Heart left ventricle (tissue), 16 donors: ENCODE measurements at regions not wholly inside any gene's neighbourhood (a gene's known extent, or its start where the extent isn't known, plus 50 kb on each side); places are given as distances from the start of the nearest gene placed in this dataset.

Experiments used
- ATAC-seq, 4 donors: fragments of 200-7000 bp; cut with Tn5 transposase; one replicate each; pipeline ENCODE4 v1.9.1; 2020 to 2022; ENCODE audit warnings: moderate library complexity in 4 of 4, mild to moderate bottlenecking in 3 of 4, moderate number of reproducible peaks in 1 of 4
- DNase-seq, 5 donors: peaks; one replicate each; pipeline ENCODE4 v3.0.0-alpha.2; 2020
- H3K27ac ChIP-seq, 12 donors: fragments of 200-600 bp; sonication (generic) in 4 of 12; one replicate each; pipeline versions ENCODE4 v1.5.0 to v1.8.0; 2016 to 2022; ENCODE audit warnings: mild to moderate bottlenecking in 2 of 12
- H3K27me3 ChIP-seq, 9 donors: fragments of 200-600 bp; sonication (generic) in 2 of 9; one replicate each; pipeline versions ENCODE4 v1.5.1 to v1.8.0; 2016 to 2022; ENCODE audit warnings: mild to moderate bottlenecking in 3 of 9
- H3K36me3 ChIP-seq, 9 donors: fragments of 200-600 bp; sonication (generic) in 2 of 9; one replicate each; pipeline versions ENCODE4 v1.5.0 to v1.8.0; 2018 to 2022; ENCODE audit warnings: mild to moderate bottlenecking in 2 of 9
- H3K4me1 ChIP-seq, 12 donors: fragments of 200-600 bp; sonication (generic) in 4 of 12; one replicate each; pipeline versions ENCODE4 v1.5.0 to v1.8.0; 2016 to 2022; ENCODE audit warnings: mild to moderate bottlenecking in 3 of 12
- H3K4me3 ChIP-seq, 12 donors: fragments of 200-600 bp; sonication (generic) in 4 of 12; one replicate each; pipeline versions ENCODE4 v1.5.0 to v1.8.0; 2017 to 2022; ENCODE audit warnings: mild to moderate bottlenecking in 9 of 12, moderate library complexity in 4 of 12
- H3K9me3 ChIP-seq, 12 donors: fragments of 200-600 bp; sonication (generic) in 4 of 12; one replicate each; pipeline versions ENCODE4 v1.5.0 to v1.8.0; 2016 to 2022; ENCODE audit warnings: mild to moderate bottlenecking in 1 of 12
- CTCF ChIP-seq, 12 donors: fragments of 200-600 bp; sonication (generic) in 4 of 12; IDR thresholded peaks; one replicate each; pipeline versions ENCODE4 v1.5.0 to v1.8.0; 2018 to 2022; ENCODE audit warnings: antibody characterized with exemption in 12 of 12, mild to moderate bottlenecking in 5 of 12
- POLR2A ChIP-seq, 2 donors: fragments of 450-650 bp; IDR thresholded peaks; one replicate each; pipeline ENCODE4 v1.6.1; 2017; ENCODE audit warnings: antibody characterized with exemption in 2 of 2, mild to moderate bottlenecking in 2 of 2, moderate library complexity in 2 of 2
- WGBS, 4 donors: extraction: QIAGEN DNeasy Blood & Tissue Kit in 2 of 4; methylation state at CpG; one replicate each; pipeline versions ENCODE4 v1.1.5 to v1.1.7; 2013 to 2018; 5-methylcytosine and 5-hydroxymethylcytosine counted together
- intact Hi-C, 10 donors: fragments of 100-400 bp; cut with DNase I; formaldehyde crosslinking; loops; one replicate each; pipeline versions ENCODE4 v1.11.1 to v1.14.2; 2022
- donor health status: ischemic (EF 13 %, LVEDD 7.1; RV severe dilation, severe dysfunction).
- donor health status: healthy with polysubstance abuse.
- donor health status: DM: no; HTN: yes; CAD: no.
- donor health status: DM: no; HTN: no; CAD: no.
- donor health status: ischemic (EF 25% LVEDD 6.9; RV normal size, moderate dysfunction).
- donor health status: ischemic (EF 25% LVEDD 5.7; RV mildly dilated, moderate dysfunction).
- donor health status: healthy.
- donor health status: DM: yes; HTN: yes; CAD: no.
- donor health status: ischemic (EF 35%, LVEDD 5.7; RV mildly dilated, moderate dysfunction).
- donor health status: nonischemic (EF 11% LVEDD 7.7; RV severe dilation, severe dysfunction).
- donor health status: DM: yes; HTN: yes; CAD: no.
- donor health status: PGD.
- donor health status: ischemic (EF 29% LVEDD 5.4; RV normal size, mild dysfunction).
- donor health status: nonischemic (EF 23%, LVEDD 6.1; RV moderate dilation, normal function).

DNA sequence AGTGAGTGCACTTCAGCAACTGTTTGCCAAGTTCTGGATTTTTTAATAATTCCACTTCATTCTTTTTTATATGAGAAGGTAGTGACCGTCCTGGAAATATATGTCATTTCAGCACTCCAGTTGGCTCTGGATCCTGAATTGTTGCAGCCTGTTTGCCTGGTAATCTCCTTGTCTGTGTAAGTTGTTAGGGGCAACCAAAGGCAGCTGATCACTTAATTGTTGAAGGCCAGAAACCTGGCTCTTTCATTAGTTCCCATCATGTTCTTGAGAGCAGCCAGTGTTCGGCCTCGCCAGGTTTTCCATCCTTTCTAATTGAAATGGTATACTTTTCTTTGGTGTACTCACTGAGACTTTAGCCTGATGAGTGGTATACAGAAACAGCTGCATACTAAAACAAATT, 168.6 kb downstream of the SOX2 start:
- ATAC-seq (no peak), DNase-seq (no peak)
- no peaks in the 10 kb centered on the region for H3K4me1 ChIP-seq
- H3K27me3 ChIP-seq = no peaks in the 10 kb centered on the region
- intact Hi-C loops = no loop called here
- no peak overlapping the region for H3K4me3 ChIP-seq
- no peaks in the 10 kb centered on the region for H3K36me3 ChIP-seq
- TF ChIP-seq CTCF (IDR thresholded peaks at IDR 0.05) (no peak), POLR2A (IDR thresholded peaks at IDR 0.05) (no peak)
- 64 to 75% (median 66%) methylated on average over 3 of the region's 3 CpGs for WGBS, 4 donors
- no peaks in the 10 kb centered on the region for H3K9me3 ChIP-seq
- H3K27ac ChIP-seq = no peak overlapping the region

DNA sequence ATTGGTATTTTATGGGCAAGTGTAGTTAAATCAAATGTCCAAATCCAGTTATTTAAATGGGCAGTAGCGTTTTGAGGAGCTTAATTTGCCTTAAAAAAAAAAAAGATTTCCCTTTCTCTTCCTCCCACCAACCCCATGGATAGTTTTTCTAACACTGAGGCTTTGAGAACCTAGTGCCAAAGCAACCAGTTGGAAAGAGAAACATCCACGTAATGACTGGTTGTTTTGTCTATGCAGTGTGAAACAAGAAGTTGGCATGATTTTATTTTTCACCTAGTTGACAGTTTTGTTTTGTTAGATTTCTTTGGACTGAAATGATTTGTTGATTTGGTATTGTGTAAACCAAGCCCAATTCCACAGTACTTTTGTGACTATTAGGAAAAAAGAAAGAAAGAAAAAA, 170.0 kb downstream of the SOX2 start:
- ATAC-seq = no peak
- no peaks in the 10 kb centered on the region for H3K36me3 ChIP-seq
- whole genome bisulfite sequencing, 4 donors = 41 to 70% (median 56%) methylated on average over 2 of the region's 2 CpGs

GRCh38 chr3:181885868-181886630, 174.3 kb downstream of the SOX2 start:
- Histone ChIP-seq H3K36me3 (no peaks in the 10 kb centered on the region), H3K4me3 (no peak overlapping the region), H3K4me1 (no peaks in the 10 kb centered on the region), H3K27ac (no peak overlapping the region), H3K27me3 (peaks cover 0 to 7% (median 0%) of the 10 kb centered on the region in 9 donors), H3K9me3 (no peaks in the 10 kb centered on the region)
- TF ChIP-seq CTCF (IDR thresholded peaks at IDR 0.05) = no peak
- TF ChIP-seq POLR2A (IDR thresholded peaks at IDR 0.05) = no peak
- DNase-seq (no peak), ATAC-seq (no peak)
- WGBS, 4 donors = 82 to 85% (median 82%) methylated on average over 6 of the region's 6 CpGs
- intact Hi-C loops = no loop called here

More for the DNA sequence above, 170.0 kb downstream of the SOX2 start:
- no peaks in the 10 kb centered on the region for H3K4me1 ChIP-seq
- intact Hi-C loops = no loop called here
- no peak overlapping the region for H3K4me3 ChIP-seq
- H3K9me3 ChIP-seq = no peaks in the 10 kb centered on the region
- DNase-seq = no peak
- H3K27ac ChIP-seq = no peak overlapping the region
- no peak for TF ChIP-seq POLR2A (IDR thresholded peaks at IDR 0.05)
- no peak for TF ChIP-seq CTCF (IDR thresholded peaks at IDR 0.05)
- H3K27me3 ChIP-seq = no peaks in the 10 kb centered on the region

- no peak for DNase-seq
- ATAC-seq = no peak
- no peaks in the 10 kb centered on the region for H3K36me3 ChIP-seq
- intact Hi-C loops = no loop called here
- no peak overlapping the region for H3K4me3 ChIP-seq
- TF ChIP-seq POLR2A (IDR thresholded peaks at IDR 0.05) = no peak
- TF ChIP-seq CTCF (IDR thresholded peaks at IDR 0.05) = no peak
- no peak overlapping the region for H3K27ac ChIP-seq
- no peaks in the 10 kb centered on the region for H3K4me1 ChIP-seq
- peaks cover 0 to 7% (median 0%) of the 10 kb centered on the region in 9 donors for H3K27me3 ChIP-seq
- WGBS, 4 donors = 49 to 63% (median 54%) methylated on average over 4 of the region's 4 CpGs
- no peaks in the 10 kb centered on the region for H3K9me3 ChIP-seq
Measured at GRCh38 chr3:181886676-181887075, 175.0 kb downstream of the SOX2 start.
